RWPE2 (cell line): ENCODE measurements at regions not wholly inside any gene's neighbourhood (a gene's known extent, or its start where the extent isn't known, plus 50 kb on each side); places are given as distances from the start of the nearest gene placed in this dataset.
A peak's percentile ranks its signal among the peaks of the same experiment; 100 is the strongest.

Experiments
- ATAC-seq: fragments of 200-7000 bp; cut with Tn5 transposase; 3 replicates; pipeline ENCODE4 v1.9.1; 2021; ENCODE audit warnings: low read depth
- DNase-seq: peaks from one replicate; pipeline ENCODE4 v3.0.0-alpha.2; 2020; ENCODE audit warnings: low spot score
- H3K27ac ChIP-seq: fragments of 450-650 bp; 2 replicates; pipeline ENCODE4 v1.5.1; 2017; ENCODE audit warnings: mild to moderate bottlenecking; ENCODE audit not compliant: poor library complexity, severe bottlenecking
- H3K27me3 ChIP-seq: fragments of 250-450 bp; sonication (Bioruptor Pico); 2 replicates; pipeline ENCODE4 v1.5.1; 2021; ENCODE audit warnings: mild to moderate bottlenecking, moderate library complexity; ENCODE audit not compliant: insufficient read depth, poor library complexity, severe bottlenecking
- H3K36me3 ChIP-seq: fragments of 250-450 bp; sonication (Bioruptor Pico); 2 replicates; pipeline ENCODE4 v1.5.1; 2020; ENCODE audit warnings: low read depth, mild to moderate bottlenecking, moderate library complexity
- H3K4me1 ChIP-seq: fragments of 250-450 bp; sonication (Bioruptor Pico); 2 replicates; pipeline ENCODE4 v1.5.1; 2021; ENCODE audit warnings: mild to moderate bottlenecking, moderate library complexity; ENCODE audit not compliant: insufficient read depth, poor library complexity, severe bottlenecking
- H3K4me3 ChIP-seq: fragments of 250-450 bp; sonication (Bioruptor Pico); 2 replicates; pipeline ENCODE4 v1.5.1; 2021; ENCODE audit warnings: mild to moderate bottlenecking, moderate library complexity; ENCODE audit not compliant: severe bottlenecking
- H3K9me3 ChIP-seq: fragments of 250-450 bp; sonication (Bioruptor Pico); 2 replicates; pipeline ENCODE4 v1.5.1; 2021; ENCODE audit warnings: mild to moderate bottlenecking, moderate library complexity; ENCODE audit not compliant: severe bottlenecking
- TF ChIP-seq, protein P1 (sequence below): fragments of 450-650 bp; IDR thresholded peaks from one replicate; pipeline ENCODE4 v1.5.1; 2017; ENCODE audit warnings: mild to moderate bottlenecking, moderate library complexity; ENCODE audit not compliant: poor library complexity, severe bottlenecking

DNA sequence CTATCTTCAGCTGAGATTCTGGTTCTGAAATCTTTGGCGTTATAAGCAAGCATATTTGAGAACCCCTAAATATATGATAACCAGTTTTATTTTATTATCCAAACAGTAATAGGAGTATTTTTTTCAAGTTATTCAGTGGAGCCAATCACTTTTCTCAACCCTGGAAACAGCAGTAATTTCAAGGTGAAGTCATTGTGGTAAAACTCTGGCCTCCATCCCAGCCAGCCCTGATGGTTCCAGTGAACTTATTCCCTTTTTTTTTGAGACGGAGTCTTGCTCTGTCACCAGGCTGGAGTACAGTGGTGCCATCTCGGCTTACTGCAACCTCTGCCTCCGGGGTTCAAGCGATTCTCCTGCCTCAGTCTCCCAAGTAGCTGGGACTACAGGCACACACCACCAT, 545.4 kb upstream of the IL12A start:
- ATAC-seq (no peak), DNase-seq (no peak)
- Histone ChIP-seq H3K4me1 (no peaks in the 10 kb centered on the region), H3K36me3 (no peaks in the 10 kb centered on the region), H3K4me3 (no peak overlapping the region), H3K27me3 (no peaks in the 10 kb centered on the region), H3K27ac (no peak overlapping the region), H3K9me3 (no peaks in the 10 kb centered on the region)
- TF ChIP-seq, protein P1, sequence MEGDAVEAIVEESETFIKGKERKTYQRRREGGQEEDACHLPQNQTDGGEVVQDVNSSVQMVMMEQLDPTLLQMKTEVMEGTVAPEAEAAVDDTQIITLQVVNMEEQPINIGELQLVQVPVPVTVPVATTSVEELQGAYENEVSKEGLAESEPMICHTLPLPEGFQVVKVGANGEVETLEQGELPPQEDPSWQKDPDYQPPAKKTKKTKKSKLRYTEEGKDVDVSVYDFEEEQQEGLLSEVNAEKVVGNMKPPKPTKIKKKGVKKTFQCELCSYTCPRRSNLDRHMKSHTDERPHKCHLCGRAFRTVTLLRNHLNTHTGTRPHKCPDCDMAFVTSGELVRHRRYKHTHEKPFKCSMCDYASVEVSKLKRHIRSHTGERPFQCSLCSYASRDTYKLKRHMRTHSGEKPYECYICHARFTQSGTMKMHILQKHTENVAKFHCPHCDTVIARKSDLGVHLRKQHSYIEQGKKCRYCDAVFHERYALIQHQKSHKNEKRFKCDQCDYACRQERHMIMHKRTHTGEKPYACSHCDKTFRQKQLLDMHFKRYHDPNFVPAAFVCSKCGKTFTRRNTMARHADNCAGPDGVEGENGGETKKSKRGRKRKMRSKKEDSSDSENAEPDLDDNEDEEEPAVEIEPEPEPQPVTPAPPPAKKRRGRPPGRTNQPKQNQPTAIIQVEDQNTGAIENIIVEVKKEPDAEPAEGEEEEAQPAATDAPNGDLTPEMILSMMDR, result no peak

DNA sequence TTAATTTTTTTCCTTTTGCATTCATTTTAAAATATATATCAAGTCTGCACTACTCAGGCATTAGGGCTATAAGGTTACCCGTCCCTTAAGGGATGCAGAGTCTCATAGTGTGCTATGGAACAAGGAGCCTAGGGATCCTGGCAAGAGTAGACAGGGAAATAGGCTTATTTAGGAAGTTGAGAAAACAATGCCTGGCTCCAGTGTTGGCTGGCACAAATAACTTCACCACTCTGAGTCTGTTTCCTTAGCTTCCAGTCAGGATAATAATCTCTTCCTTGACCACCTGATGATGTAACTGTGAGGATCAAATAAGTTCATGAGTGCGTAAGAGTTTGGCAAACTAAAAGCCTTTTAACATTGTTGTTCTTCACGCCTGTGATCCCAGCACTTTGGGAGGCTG, 540.8 kb upstream of the IL12A start:
- Histone ChIP-seq H3K27me3 (no peaks in the 10 kb centered on the region), H3K27ac (no peak overlapping the region), H3K9me3 (no peaks in the 10 kb centered on the region), H3K4me3 (no peak overlapping the region), H3K36me3 (no peaks in the 10 kb centered on the region), H3K4me1 (no peaks in the 10 kb centered on the region)
- DNase-seq, result no peak
- TF ChIP-seq, protein P1, result no peak
- no peak for ATAC-seq

DNA sequence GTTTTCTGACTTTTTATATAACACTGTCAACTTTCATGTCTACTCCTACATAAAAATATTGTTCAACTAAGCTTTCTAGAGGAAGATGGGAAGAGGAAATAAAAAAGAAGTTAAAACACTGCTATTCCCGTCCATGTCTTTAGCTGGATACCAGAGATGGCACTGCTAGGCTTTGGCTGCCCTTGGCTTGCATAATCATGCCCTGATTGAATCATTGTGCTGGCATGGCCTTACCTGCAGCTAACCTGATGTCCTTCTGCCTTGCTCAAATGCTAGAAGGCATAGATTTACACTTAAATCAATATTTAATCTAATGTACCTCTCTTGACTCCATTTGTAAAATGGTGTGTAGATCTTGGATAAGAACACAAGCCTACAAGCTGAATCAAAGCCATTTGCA, 539.7 kb upstream of the IL12A start:
- H3K4me1 ChIP-seq, result no peaks in the 10 kb centered on the region
- ATAC-seq, result 0 out of 3 replicates have a peak, but pooled peaks have one; percentile 40
- DNase-seq, result no peak
- TF ChIP-seq, protein P1, result no peak
- no peaks in the 10 kb centered on the region for H3K36me3 ChIP-seq
- no peak overlapping the region for H3K4me3 ChIP-seq
- H3K9me3 ChIP-seq, result no peaks in the 10 kb centered on the region
- no peak overlapping the region for H3K27ac ChIP-seq
- no peaks in the 10 kb centered on the region for H3K27me3 ChIP-seq

DNA sequence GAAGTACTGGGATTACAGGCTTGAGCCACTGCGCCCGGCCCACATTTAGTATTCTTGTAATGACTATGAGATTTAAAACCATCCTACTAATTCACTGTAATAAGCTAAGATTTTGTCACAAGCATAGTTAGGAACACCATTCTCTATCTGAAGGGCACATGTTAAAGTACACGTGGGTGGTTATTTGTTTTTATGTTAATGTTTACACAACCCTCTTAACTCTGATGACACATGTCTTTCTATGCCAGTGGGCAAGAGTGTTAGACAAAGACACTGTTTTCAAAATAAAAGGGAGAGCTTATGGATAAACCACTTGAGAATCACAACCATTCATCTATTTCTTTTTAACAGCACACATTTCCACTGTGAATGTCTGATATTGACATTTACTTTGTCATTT, 537.6 kb upstream of the IL12A start:
- H3K4me1 ChIP-seq, result no peaks in the 10 kb centered on the region
- H3K4me3 ChIP-seq, result no peak overlapping the region
- H3K27ac ChIP-seq, result no peak overlapping the region
- no peaks in the 10 kb centered on the region for H3K36me3 ChIP-seq
- DNase-seq (no peak), ATAC-seq (no peak)
- H3K27me3 ChIP-seq, result no peaks in the 10 kb centered on the region
- TF ChIP-seq, protein P1, result no peak
- H3K9me3 ChIP-seq, result no peaks in the 10 kb centered on the region

DNA sequence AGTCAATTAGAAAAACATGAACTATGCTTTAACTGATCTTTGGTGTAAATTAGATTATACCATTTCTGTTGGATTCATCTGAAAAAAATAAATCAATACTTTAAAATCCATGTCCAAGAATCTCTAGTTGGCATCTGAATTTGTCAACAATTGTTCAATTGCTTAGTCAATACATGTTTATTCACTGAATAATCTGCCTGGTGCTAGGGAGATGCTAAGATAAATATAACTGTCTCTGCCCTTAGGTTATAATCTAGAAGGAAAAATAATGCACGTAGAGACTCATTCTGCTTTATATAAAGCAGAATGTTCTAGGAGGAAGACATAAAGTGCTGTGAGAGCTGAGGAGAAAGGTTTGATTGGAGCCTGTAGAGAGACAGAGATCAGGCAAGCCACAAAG, 537.2 kb upstream of the IL12A start:
- Histone ChIP-seq H3K4me1 (no peaks in the 10 kb centered on the region), H3K27ac (no peak overlapping the region), H3K4me3 (no peak overlapping the region), H3K36me3 (no peaks in the 10 kb centered on the region), H3K27me3 (no peaks in the 10 kb centered on the region), H3K9me3 (no peaks in the 10 kb centered on the region)
- TF ChIP-seq, protein P1, result no peak
- ATAC-seq, result no peak
- DNase-seq, result no peak
